ENCODE measurements at regions not wholly inside any gene's neighbourhood (a gene's known extent, or its start where the extent isn't known, plus 50 kb on each side); places are given as distances from the start of the nearest gene placed in this dataset.
"Not testable (repeated sequence)": the region's sequence is repeated elsewhere in the genome, so short reads cannot be mapped to it uniquely, and the experiment has no call there.

DNA sequence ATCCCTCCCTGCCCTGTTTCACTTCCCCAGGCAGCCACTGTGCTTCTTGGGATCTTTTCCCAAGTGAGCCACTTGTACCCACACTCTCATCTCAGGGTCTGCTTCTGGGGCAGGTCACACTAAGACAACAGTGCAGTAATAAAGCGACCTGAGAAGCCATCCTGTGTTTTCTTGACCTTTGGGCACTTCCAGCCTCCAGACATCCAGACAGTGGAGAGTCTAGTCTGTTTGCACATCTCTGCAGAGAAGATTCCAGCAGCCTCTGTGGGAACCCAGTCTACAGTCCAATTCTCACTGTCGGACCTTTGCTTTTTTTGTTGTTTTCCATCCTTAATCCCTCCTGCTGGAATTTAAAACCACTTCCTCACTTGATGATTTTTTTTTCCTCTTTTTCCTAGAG is 50.3 kb upstream of the ATP6AP2 start:
- Histone ChIP-seq H3K27me3 (ENCODE audit: control insufficient read depth, insufficient read depth, low read length) (peaks cover 2% of the 10 kb centered on the region; the same call in 1 of the 2 replicates), H3K4me3 (ENCODE audit: low read depth, low read length) (no peak overlapping the region), H3K36me3 (ENCODE audit: control insufficient read depth, insufficient read depth, low read length) (no peaks in the 10 kb centered on the region)
- TF ChIP-seq, protein P1, sequence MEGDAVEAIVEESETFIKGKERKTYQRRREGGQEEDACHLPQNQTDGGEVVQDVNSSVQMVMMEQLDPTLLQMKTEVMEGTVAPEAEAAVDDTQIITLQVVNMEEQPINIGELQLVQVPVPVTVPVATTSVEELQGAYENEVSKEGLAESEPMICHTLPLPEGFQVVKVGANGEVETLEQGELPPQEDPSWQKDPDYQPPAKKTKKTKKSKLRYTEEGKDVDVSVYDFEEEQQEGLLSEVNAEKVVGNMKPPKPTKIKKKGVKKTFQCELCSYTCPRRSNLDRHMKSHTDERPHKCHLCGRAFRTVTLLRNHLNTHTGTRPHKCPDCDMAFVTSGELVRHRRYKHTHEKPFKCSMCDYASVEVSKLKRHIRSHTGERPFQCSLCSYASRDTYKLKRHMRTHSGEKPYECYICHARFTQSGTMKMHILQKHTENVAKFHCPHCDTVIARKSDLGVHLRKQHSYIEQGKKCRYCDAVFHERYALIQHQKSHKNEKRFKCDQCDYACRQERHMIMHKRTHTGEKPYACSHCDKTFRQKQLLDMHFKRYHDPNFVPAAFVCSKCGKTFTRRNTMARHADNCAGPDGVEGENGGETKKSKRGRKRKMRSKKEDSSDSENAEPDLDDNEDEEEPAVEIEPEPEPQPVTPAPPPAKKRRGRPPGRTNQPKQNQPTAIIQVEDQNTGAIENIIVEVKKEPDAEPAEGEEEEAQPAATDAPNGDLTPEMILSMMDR (IDR thresholded peaks at IDR 0.05; ENCODE audit: insufficient read depth, low read depth, low read length), result no peak
- no peak for DNase-seq (ENCODE audit: low read depth)
- POLR2A ChIA-PET, result no interaction called here
- CTCF ChIA-PET, result interaction anchor here (1.1 to 1.5 kb wide), 2 partner anchors 10 to 14 kb away, joined by 3 read pairs; no protein-coding TSS in a partner anchor

DNA sequence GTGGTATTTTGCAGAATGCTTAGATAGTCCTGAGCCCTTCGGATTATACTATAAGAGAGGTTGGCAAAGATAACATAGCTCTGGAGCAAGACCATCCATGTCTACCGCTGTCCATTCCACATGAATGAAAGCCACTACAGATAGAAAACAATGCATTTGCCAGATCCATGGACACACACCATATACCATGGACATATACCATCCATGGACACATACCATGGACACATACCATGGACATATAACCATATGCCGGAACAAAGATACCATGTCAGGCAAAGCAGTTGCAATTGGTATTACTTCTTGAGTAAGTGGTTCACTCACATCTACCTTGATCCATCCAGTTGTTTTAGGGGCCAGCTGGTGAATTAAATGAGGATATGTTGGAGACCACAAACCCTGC is 53.2 kb upstream of the ATP6AP2 start:
- ChIA-PET POLR2A (no interaction called here), CTCF (interaction anchor here (1.8 kb wide), 1 partner anchor 12 kb away, joined by 6 read pairs; no protein-coding TSS in a partner anchor)
- Histone ChIP-seq H3K27me3 (ENCODE audit: control insufficient read depth, insufficient read depth, low read length) (peaks cover 2% of the 10 kb centered on the region; the same call in 1 of the 2 replicates), H3K36me3 (ENCODE audit: control insufficient read depth, insufficient read depth, low read length) (no peaks in the 10 kb centered on the region), H3K4me3 (ENCODE audit: low read depth, low read length) (no peak overlapping the region)
- TF ChIP-seq, protein P1 (IDR thresholded peaks at IDR 0.05; ENCODE audit: insufficient read depth, low read depth, low read length), result no peak
- DNase-seq (ENCODE audit: low read depth), result no peak

DNA sequence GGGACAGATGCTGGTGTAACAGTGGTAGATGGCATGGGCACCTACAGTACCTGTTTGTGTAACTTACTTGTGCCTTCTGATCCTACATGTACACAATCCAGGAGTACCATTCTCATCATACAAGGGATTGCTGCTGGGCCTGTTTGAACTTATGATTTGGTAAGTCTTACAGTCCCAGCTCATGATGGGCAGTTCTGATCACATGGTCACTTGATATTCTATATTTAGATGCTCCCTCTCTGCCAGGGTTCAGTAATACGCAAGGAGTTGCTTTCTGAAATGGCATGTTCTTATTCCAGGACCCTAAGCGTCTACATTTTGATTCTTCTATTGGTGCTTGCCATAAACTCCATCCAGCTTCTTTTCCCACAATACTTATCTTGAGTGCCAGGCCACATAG is 54.4 kb upstream of the ATP6AP2 start:
- CTCF ChIA-PET, result interaction anchor here (0.6 to 1.8 kb wide), 2 partner anchors 13 to 440 kb away, joined by 3 to 6 read pairs; no protein-coding TSS in a partner anchor
- Histone ChIP-seq H3K4me3 (ENCODE audit: low read depth, low read length) (no peak overlapping the region), H3K27me3 (ENCODE audit: control insufficient read depth, insufficient read depth, low read length) (no peaks in the 10 kb centered on the region), H3K36me3 (ENCODE audit: control insufficient read depth, insufficient read depth, low read length) (no peaks in the 10 kb centered on the region)
- POLR2A ChIA-PET, result no interaction called here
- DNase-seq (ENCODE audit: low read depth), result no peak
- TF ChIP-seq, protein P1 (IDR thresholded peaks at IDR 0.05; ENCODE audit: insufficient read depth, low read depth, low read length), result no peak

DNA sequence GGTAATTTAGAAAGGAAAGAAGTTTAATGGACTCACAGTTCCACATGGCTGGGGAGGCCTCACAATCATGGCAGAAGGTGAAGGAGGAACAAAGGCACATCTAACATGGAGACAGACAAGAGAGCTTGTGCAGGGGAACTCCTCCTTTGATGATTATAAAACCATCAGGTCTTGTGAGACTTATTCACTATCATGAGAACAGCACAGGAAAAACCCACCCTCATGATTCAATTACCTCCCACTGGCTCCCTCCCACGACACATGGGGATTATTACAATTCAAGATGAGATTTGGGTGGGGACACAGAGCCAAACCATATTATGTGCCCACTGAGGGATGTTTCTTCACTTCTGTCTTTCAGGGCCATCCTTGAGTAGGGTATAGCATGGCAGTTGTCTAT is 54.9 kb upstream of the ATP6AP2 start:
- H3K4me3 ChIP-seq (ENCODE audit: low read depth, low read length); POLR2A ChIA-PET; DNase-seq (ENCODE audit: low read depth); CTCF ChIA-PET; H3K36me3 ChIP-seq (ENCODE audit: control insufficient read depth, insufficient read depth, low read length); H3K27me3 ChIP-seq (ENCODE audit: control insufficient read depth, insufficient read depth, low read length): not testable (repeated sequence)

DNA sequence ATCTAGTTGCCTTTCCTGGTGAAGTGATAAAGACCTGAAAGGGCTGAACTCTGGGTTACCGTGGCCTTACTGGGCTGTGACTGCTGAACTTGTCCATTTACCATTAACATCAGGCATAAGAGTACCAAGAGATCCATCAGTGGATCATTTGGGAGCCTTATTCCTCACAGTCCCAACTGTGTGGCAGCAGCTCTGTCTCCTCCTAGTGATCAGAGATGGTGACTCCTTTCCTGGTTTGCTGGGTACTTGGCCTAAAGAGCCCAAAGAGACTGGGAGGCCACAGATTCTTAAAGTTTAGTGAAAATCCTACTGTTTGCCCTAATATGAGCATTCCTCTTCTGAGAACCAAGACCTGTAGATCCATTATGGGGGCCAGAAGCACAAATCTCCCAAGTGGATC is 56.3 kb upstream of the ATP6AP2 start:
- TF ChIP-seq, protein P1 (IDR thresholded peaks at IDR 0.05; ENCODE audit: insufficient read depth, low read depth, low read length), result peak; percentile 32; the same call in 1 of the 2 replicates
- H3K27me3 ChIP-seq (ENCODE audit: control insufficient read depth, insufficient read depth, low read length), result no peaks in the 10 kb centered on the region

DNA sequence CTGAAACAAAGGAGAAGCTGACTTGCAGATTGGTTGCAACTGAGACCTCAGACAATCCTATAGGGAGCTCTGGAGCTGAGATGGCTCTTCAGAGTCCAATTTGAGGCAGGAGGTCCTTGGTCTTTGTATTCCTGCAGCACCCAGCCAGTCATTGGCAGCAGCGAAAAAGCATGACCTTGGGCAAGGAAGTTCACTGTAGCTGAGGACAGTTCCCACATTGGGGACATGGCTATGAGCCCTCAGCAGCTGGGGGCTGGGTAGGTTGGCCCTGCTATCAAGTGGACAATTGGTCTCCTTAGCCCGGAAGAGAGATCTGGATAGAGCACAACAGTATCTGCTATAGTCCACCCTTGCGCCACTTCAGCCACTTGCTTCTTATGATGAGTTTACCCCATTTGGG is 56.9 kb upstream of the ATP6AP2 start:
- ChIA-PET POLR2A (no interaction called here), CTCF (no interaction called here)
- TF ChIP-seq, protein P1 (IDR thresholded peaks at IDR 0.05; ENCODE audit: insufficient read depth, low read depth, low read length), result no peak
- Histone ChIP-seq H3K36me3 (ENCODE audit: control insufficient read depth, insufficient read depth, low read length) (no peaks in the 10 kb centered on the region), H3K27me3 (ENCODE audit: control insufficient read depth, insufficient read depth, low read length) (no peaks in the 10 kb centered on the region), H3K4me3 (ENCODE audit: low read depth, low read length) (no peak overlapping the region)
- DNase-seq (ENCODE audit: low read depth), result no peak

More for the DNA sequence above, 56.3 kb upstream of the ATP6AP2 start:
- ChIA-PET POLR2A (no interaction called here), CTCF (no interaction called here)
- H3K36me3 ChIP-seq (ENCODE audit: control insufficient read depth, insufficient read depth, low read length), result no peaks in the 10 kb centered on the region
- no peak overlapping the region for H3K4me3 ChIP-seq (ENCODE audit: low read depth, low read length)
- no peak for DNase-seq (ENCODE audit: low read depth)

Measured in BJ (cell line).